NCI-H2227 treated with DMSO at 0.1 percent for 48 hours (cell line): ENCODE measurements at regions not wholly inside any gene's neighbourhood (a gene's known extent, or its start where the extent isn't known, plus 50 kb on each side); places are given as distances from the start of the nearest gene placed in this dataset.
"Not testable (repeated sequence)": the region's sequence is repeated elsewhere in the genome, so short reads cannot be mapped to it uniquely, and the experiment has no call there.

ENCODE experiments used
- DNase-seq: peaks from one replicate; lab custom pipeline; 2025; lab: John Stamatoyannopoulos, UW

- DNase-seq = no peak
Measured at GRCh38 chr7:149604521-149604920, 106.9 kb upstream of the ZNF746 start.

GRCh38 chr7:149600669-149601330 is 103.2 kb upstream of the ZNF746 start:
- DNase-seq = not testable (repeated sequence)

DNA sequence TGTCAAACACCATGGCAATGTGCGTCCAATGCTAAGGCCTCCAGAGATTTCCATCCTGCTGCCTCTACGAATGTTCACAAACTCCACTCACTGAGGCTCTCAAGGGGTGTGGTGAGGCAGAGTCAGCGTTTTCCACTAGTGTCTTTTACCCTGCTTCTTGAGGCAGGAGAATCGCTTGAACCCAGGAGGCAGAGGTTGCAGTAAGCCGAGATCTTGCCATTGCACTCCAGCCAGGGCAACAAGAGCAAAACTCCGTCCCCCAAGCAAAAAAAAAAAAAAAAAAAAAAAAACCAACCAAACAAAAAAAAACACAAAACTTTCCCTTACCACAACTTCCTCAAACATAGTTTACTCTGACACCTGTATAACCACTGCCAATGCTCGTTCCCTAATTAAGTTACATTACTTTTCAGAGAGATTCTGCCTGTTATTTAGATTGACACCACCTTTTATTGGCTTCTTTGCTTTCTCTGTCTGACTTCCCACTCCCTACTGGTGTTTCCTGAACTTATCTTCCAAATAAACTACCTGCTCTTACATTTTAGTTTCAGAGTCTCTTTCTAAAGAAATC is 102.1 kb upstream of the ZNF746 start:
- DNase-seq = no peak

DNA sequence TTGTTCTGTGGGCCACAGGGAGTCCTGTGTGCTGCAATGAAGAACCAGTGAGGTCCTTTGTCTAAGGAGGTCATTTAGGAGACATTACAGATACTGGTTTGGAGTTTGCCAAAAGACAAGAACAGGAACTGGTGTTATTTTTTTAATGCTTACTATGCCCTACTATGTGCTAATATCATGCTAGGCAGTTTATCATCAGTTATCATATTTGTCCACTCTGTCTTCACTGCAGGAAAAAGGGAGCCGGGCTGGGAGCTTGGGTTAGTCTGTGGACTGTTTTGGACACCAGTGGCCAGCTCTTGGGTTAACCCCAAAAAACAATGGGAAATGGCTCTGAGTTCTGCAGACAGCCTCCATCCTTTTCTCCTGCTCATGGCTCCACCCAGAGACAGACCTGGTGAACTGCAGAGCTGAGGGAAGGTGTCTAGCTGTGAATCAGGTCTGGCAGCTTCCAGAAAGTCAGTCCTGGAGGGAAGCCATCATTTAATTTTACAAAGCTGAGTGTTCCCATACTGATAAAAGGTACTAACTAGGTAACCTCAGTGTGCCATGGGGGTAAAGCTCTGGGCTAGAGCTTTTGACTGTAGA is 101.2 kb upstream of the ZNF746 start:
- DNase-seq = no peak

DNA sequence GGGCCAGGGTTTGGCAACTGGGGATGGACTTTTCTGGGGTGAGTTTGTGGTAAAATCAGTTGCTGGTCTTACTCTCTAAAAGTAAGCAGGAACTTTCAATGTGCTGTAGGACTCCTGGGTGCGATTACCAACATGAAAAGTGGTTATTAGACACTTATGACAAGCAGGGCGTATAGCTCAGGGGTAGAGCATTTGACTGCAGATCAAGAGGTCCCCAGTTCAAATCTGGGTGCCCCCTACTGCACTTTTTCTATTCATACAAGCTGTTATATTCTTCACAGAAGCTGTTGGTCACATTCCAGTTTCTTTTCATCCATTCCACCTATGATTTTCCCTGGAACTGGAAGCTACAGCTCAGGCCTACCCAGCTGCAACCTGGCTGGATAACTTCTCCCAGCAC is 100.2 kb upstream of the ZNF746 start:
- not testable (repeated sequence) for DNase-seq

- no peak for DNase-seq
Measured at GRCh38 chr7:149595541-149595940, 97.9 kb upstream of the ZNF746 start.

- no peak for DNase-seq
Measured at GRCh38 chr7:149595078-149595477, 97.5 kb upstream of the ZNF746 start.

DNA sequence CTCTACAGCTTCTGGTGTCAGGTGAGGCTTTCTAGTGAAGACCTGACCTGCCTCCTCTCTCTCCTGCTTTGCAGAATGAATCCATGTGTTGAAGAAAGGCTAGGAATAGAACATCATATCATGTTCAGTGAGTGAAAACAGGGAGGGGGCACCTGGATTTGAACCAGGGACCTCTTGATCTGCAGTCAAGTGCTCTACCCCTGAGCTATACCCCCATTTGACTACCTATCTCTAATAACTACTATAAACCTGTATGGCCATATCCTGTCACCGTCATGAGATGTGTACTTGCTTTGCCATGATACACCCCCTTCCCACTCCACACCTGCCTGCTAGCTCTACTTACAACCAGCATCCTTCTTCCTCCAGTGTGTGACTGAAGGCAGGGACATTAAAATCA is 91.3 kb upstream of the ZNF746 start:
- no peak for DNase-seq

DNA sequence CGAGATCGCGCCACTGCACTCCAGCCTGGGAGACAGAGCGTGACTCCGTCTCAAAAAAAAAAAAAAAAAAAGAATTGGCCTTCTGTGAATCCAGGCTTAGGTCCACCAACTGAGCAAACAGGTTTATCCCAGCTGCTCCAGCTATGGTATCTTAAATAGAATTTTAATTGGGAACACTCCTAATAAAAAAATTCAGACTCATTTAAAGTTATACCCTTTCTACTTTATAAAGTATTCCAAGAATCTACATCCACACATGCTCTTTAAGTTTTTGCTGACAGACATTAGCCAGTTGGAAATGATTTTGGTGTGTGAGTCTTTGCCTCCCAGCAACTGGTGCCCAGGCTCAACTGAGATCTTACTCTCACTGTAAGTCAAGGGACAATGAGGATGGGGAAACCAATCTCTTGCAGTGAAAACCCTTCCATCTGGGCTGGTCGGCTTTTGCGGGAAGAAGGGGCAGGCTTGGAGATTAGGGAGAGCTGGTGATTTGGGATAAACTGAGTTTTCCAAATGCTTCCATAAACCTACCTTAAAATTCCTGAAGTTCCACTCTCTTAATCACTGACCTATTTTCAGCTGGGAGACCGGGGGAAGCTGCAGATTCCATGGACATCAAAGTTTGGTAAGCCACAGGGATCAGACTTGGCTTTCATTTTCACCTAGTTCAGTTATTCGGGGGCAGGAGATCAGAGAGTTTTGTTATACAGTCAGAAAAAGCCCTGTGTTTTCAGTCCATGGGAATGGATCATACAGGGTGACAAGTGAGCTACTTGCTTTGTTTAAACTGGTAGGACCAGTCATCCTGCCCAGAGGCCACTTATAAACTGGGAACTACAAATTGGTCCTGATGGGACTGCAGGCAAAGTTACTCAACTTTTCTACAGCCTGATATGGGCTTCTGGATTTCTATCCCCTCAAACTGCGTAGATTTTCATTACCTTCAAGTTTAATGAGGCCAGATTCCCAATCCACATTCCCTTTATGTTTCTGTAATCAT is 89.3 kb upstream of the ZNF746 start:
- no peak for DNase-seq

DNA sequence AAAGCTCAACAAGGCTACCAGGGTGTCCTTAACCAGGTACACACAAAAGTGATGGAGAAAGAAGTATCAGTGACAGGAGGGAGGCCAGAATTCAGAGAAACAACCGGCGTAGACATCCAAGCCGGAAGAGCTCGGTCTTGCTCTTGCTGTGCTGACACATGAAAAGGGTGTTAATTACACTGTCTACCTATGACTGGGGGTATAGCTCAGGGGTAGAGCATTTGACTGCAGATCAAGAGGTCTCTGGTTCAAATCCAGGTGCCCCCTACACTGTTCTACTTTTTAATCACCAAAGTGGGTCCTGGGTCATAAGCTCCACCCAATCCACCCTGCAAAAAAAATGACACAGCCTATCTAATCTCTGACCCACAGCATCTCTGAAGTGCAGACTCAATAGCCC is 86.9 kb upstream of the ZNF746 start:
- no peak for DNase-seq

GRCh38 chr7:149584009-149584408 is 86.4 kb upstream of the ZNF746 start:
- DNase-seq = no peak

- DNase-seq = no peak
Measured at GRCh38 chr7:149580328-149580727, 82.7 kb upstream of the ZNF746 start.

- not testable (repeated sequence) for DNase-seq
Measured at GRCh38 chr7:149579365-149579764, 81.8 kb upstream of the ZNF746 start.

GRCh38 chr7:149574428-149574827 is 76.8 kb upstream of the ZNF746 start:
- not testable (repeated sequence) for DNase-seq

GRCh38 chr7:149573519-149573918 is 75.9 kb upstream of the ZNF746 start:
- no peak for DNase-seq

- not testable (repeated sequence) for DNase-seq
Measured at GRCh38 chr7:149572920-149573319, 75.3 kb upstream of the ZNF746 start.

GRCh38 chr7:149570784-149571183 is 73.2 kb upstream of the ZNF746 start:
- no peak for DNase-seq

- DNase-seq = no peak
Measured at GRCh38 chr7:149569726-149570422, 72.3 kb upstream of the ZNF746 start.

DNA sequence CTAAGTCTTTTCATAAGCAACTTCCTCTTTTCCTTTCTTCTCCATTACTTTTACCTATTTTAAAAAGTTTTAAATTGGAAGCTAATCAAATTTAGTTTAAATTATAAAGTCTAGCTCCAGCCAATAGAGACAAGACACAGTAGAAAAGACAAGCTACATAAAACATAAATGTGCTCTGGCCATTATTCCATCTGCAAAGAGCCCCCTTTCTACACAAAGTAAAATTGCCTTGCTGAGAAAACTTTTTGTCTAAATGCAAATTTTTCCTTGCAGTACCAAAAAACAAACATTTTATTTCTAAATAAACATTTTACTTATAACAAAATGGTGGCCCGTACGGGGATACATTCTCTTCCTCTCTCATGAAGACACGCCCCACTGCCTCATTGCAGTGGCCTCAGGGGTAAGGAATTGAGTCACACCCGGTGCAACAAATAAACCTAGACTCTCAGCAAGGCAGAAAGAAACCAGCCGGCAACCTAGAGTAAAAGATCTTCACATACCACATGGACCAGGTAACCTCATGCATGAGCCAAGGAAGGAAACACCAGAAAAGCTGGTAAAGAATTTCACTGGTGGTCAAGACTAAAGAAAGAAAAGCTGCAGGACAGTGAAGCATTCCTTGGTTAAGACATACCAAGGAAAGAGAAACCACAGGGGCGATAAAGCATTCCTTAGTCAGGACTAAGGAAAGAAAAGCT is 71.6 kb upstream of the ZNF746 start:
- DNase-seq = no peak

GRCh38 chr7:149568218-149568617 is 70.6 kb upstream of the ZNF746 start:
- no peak for DNase-seq

GRCh38 chr7:149566103-149566502 is 68.5 kb upstream of the ZNF746 start:
- DNase-seq = no peak
